ENCODE measurements at regions not wholly inside any gene's neighbourhood (a gene's known extent, or its start where the extent isn't known, plus 50 kb on each side); places are given as distances from the start of the nearest gene placed in this dataset.

DNA sequence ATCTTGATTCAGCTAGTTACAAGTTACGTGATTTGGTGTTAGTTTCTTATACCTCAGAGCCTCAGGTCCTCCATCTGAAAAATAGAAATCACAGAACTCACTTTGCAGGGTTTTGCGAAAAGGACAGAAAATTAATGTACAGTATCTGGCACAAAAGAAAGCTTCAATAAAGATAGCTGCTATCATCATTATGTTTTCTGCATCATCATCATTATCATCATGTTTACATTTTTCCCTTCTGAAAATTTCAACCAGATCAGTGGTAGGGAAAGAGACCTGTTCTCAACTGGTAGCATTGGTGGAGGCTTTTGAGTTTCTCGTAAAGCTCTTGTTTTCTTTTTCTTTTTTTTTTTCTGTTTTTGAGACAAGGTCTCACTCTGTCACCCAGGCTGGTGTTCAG, 174.7 kb upstream of the PBX1 start:
- TF ChIP-seq GATA3 (IDR thresholded peaks at IDR 0.05; ENCODE audit: low read depth, low read length) (no peak), GATA2 (IDR thresholded peaks at IDR 0.05; ENCODE audit: low read depth, low read length) (no peak)
